GM23338 (cell line): ENCODE measurements at regions not wholly inside any gene's neighbourhood (a gene's known extent, or its start where the extent isn't known, plus 50 kb on each side); places are given as distances from the start of the nearest gene placed in this dataset.

Experiments
- ATAC-seq: fragments of 200-7000 bp; cut with Tn5 transposase; 3 replicates; pipeline ENCODE4 v1.9.1; 2020
- DNase-seq: peaks from one replicate; pipeline ENCODE4 v3.0.0-alpha.2; 2015; ENCODE audit warnings: low spot score
- H2AFZ ChIP-seq: fragments of 200-600 bp; sonication (generic); 2 replicates; pipeline ENCODE4 v1.8.0; 2016; ENCODE audit warnings: antibody characterized with exemption, mild to moderate bottlenecking, moderate library complexity
- H3F3A ChIP-seq: fragments of 200-600 bp; sonication (generic); replicated peaks from 2 replicates; pipeline ENCODE4 v1.8.0; 2017; ENCODE audit warnings: antibody characterized with exemption, mixed run types, low read depth
- H3K27ac ChIP-seq: fragments of 200-600 bp; sonication (generic); 2 replicates; pipeline ENCODE4 v1.6.1; 2016; ENCODE audit warnings: low read depth
- H3K27me3 ChIP-seq: fragments of 200-600 bp; sonication (generic); 2 replicates; pipeline ENCODE4 v1.8.0; 2016; ENCODE audit warnings: mild to moderate bottlenecking, mixed run types, moderate library complexity; ENCODE audit not compliant: insufficient read depth
- H3K36me3 ChIP-seq: fragments of 200-600 bp; sonication (generic); 2 replicates; pipeline ENCODE4 v1.8.0; 2016; ENCODE audit warnings: mild to moderate bottlenecking; ENCODE audit not compliant: insufficient read depth
- H3K4me1 ChIP-seq: fragments of 200-600 bp; sonication (generic); 2 replicates; pipeline ENCODE4 v1.8.0; 2016; ENCODE audit warnings: mild to moderate bottlenecking, moderate library complexity; ENCODE audit not compliant: insufficient read depth
- H3K4me2 ChIP-seq: fragments of 200-600 bp; sonication (generic); 2 replicates; pipeline ENCODE4 v1.7.1; 2017; ENCODE audit warnings: mixed run types
- H3K4me3 ChIP-seq: fragments of 200-600 bp; sonication (generic); 2 replicates; pipeline ENCODE4 v1.6.1; 2016; ENCODE audit warnings: mixed run types
- H3K79me2 ChIP-seq: fragments of 200-600 bp; sonication (generic); replicated peaks from 2 replicates; pipeline ENCODE4 v1.8.0; 2017; ENCODE audit warnings: mild to moderate bottlenecking; ENCODE audit not compliant: insufficient read depth
- H3K9me2 ChIP-seq: fragments of 200-600 bp; sonication (generic); 2 replicates; pipeline ENCODE4 v1.8.0; 2017; ENCODE audit not compliant: insufficient read depth
- H4K20me1 ChIP-seq: fragments of 200-600 bp; sonication (generic); replicated peaks from 2 replicates; pipeline ENCODE4 v1.8.0; 2017; ENCODE audit warnings: mild to moderate bottlenecking; ENCODE audit not compliant: insufficient read depth
- H3K27ac Mint-ChIP-seq: 2 replicates; pipeline ENCODE4 v1.8.0; 2020; ENCODE audit warnings: inconsistent platforms, mild to moderate bottlenecking, moderate library complexity, mixed read lengths
- H3K27me3 Mint-ChIP-seq: 3 replicates; pipeline ENCODE4 v1.8.0; 2022; ENCODE audit warnings: low read depth, mild to moderate bottlenecking, moderate library complexity, mixed read lengths, inconsistent platforms; ENCODE audit not compliant: insufficient read depth, poor library complexity
- H3K36me3 Mint-ChIP-seq: 3 replicates; pipeline ENCODE4 v1.8.0; 2021; ENCODE audit warnings: low read depth, mild to moderate bottlenecking, inconsistent platforms, moderate library complexity, mixed read lengths
- H3K4me1 Mint-ChIP-seq: 3 replicates; pipeline ENCODE4 v1.8.0; 2020; ENCODE audit warnings: mild to moderate bottlenecking, inconsistent platforms, mixed read lengths
- H3K4me3 Mint-ChIP-seq: 3 replicates; pipeline ENCODE4 v1.8.0; 2021; ENCODE audit warnings: moderate library complexity, mild to moderate bottlenecking, inconsistent platforms, mixed read lengths
- H3K9me3 Mint-ChIP-seq: 3 replicates; pipeline ENCODE4 v1.8.0; 2020; ENCODE audit warnings: moderate library complexity, mild to moderate bottlenecking, inconsistent platforms, mixed read lengths
- CTCF ChIP-seq, 2 experiments: fragments of 200-600 bp in 1 of 2; sonication (generic) in 1 of 2; conservative IDR thresholded peaks; 2 replicates each; pipeline versions ENCODE4 v1.5.1 to v1.6.1; 2016 to 2017; ENCODE audit warnings: antibody characterized with exemption in 2 of 2, low read depth in 2 of 2, mild to moderate bottlenecking in 2 of 2, moderate library complexity in 1 of 2
- NANOG ChIP-seq: IDR thresholded peaks from 2 replicates; pipeline ENCODE4 v1.6.1; 2016; ENCODE audit warnings: antibody characterized with exemption, borderline replicate concordance
- POLR2AphosphoS5 ChIP-seq: IDR thresholded peaks from 2 replicates; pipeline ENCODE4 v1.6.1; 2016; ENCODE audit warnings: antibody characterized with exemption, low read depth

- no peak for TF ChIP-seq CTCF (conservative IDR thresholded peaks at IDR 0.05; ENCODE audit: low read depth in 2 of 2)
Measured at GRCh38 chr21:35721701-35722100, 338.6 kb downstream of the SETD4 start (continued).

GRCh38 chr21:35720208-35720731, 340.1 kb downstream of the SETD4 start:
- H3K9me2 ChIP-seq = peaks cover 12% of the 10 kb centered on the region; the same call in 1 of the 2 replicates
- H3K27me3 Mint-ChIP-seq = peaks cover 6% of the 10 kb centered on the region

GRCh38 chr21:35719080-35719479, 341.2 kb downstream of the SETD4 start:
- H3K27ac ChIP-seq = no peak overlapping the region
- peaks cover 5% of the 10 kb centered on the region for H3K27me3 Mint-ChIP-seq
- no peak overlapping the region for H2AFZ ChIP-seq
- H3K79me2 ChIP-seq = no peaks in the 10 kb centered on the region
- H3K4me1 ChIP-seq = no peaks in the 10 kb centered on the region
- peaks cover 35% of the 10 kb centered on the region; the same call in 1 of the 2 replicates for H3K27me3 ChIP-seq
- no peak overlapping the region for H3K4me3 Mint-ChIP-seq
- peaks cover 7% of the 10 kb centered on the region; the same call in 2 of the 3 replicates for H3K9me3 Mint-ChIP-seq
- peaks cover 6% of the 10 kb centered on the region; the same call in 2 of the 3 replicates for H3K4me1 Mint-ChIP-seq
- peaks cover 14% of the 10 kb centered on the region; the same call in 1 of the 2 replicates for H3K9me2 ChIP-seq
- TF ChIP-seq POLR2AphosphoS5 = no peak
- H4K20me1 ChIP-seq = no peaks in the 10 kb centered on the region
- H3F3A ChIP-seq = no peaks in the 10 kb centered on the region
- ATAC-seq = no peak
- no peaks in the 10 kb centered on the region; the same call in 2 of the 3 replicates for H3K36me3 Mint-ChIP-seq
- no peak overlapping the region for H3K27ac Mint-ChIP-seq
- no peak overlapping the region for H3K4me2 ChIP-seq
- DNase-seq = no peak
- H3K4me3 ChIP-seq = no peak overlapping the region
- H3K36me3 ChIP-seq = no peaks in the 10 kb centered on the region; the same call in 1 of the 2 replicates

More at GRCh38 chr21:35720208-35720731, 340.1 kb downstream of the SETD4 start:
- no peak overlapping the region for H3K4me3 ChIP-seq
- H3K27me3 ChIP-seq = peaks cover 33% of the 10 kb centered on the region; the same call in 1 of the 2 replicates
- no peak overlapping the region for H3K4me2 ChIP-seq
- no peak for DNase-seq
- TF ChIP-seq NANOG = no peak
- no peaks in the 10 kb centered on the region for H3K79me2 ChIP-seq
- no peak overlapping the region for H3K27ac ChIP-seq
- no peak overlapping the region for H3K4me3 Mint-ChIP-seq
- peaks cover 7% of the 10 kb centered on the region; the same call in 2 of the 3 replicates for H3K9me3 Mint-ChIP-seq
- no peaks in the 10 kb centered on the region for H3F3A ChIP-seq
- H2AFZ ChIP-seq = no peak overlapping the region
- no peaks in the 10 kb centered on the region; the same call in 1 of the 2 replicates for H3K36me3 ChIP-seq
- H3K4me1 Mint-ChIP-seq = peaks cover 6% of the 10 kb centered on the region; the same call in 2 of the 3 replicates
- ATAC-seq = no peak
- no peaks in the 10 kb centered on the region for H4K20me1 ChIP-seq
- no peaks in the 10 kb centered on the region for H3K4me1 ChIP-seq
- H3K27ac Mint-ChIP-seq = no peak overlapping the region
- no peaks in the 10 kb centered on the region; the same call in 2 of the 3 replicates for H3K36me3 Mint-ChIP-seq

- TF ChIP-seq NANOG = no peak
- peaks cover 8% of the 10 kb centered on the region; the same call in 1 of the 3 replicates for H3K9me3 Mint-ChIP-seq
Measured at GRCh38 chr21:35716876-35717565, 343.3 kb downstream of the SETD4 start.

More at GRCh38 chr21:35716876-35717565, 343.3 kb downstream of the SETD4 start:
- Histone ChIP-seq H3K4me3 (no peak overlapping the region), H3K79me2 (no peaks in the 10 kb centered on the region), H3F3A (no peaks in the 10 kb centered on the region), H3K4me1 (no peaks in the 10 kb centered on the region), H4K20me1 (no peaks in the 10 kb centered on the region), H2AFZ (no peak overlapping the region), H3K27ac (no peak overlapping the region), H3K9me2 (peaks cover 14% of the 10 kb centered on the region), H3K27me3 (peaks cover 35% of the 10 kb centered on the region; the same call in 1 of the 2 replicates), H3K36me3 (no peaks in the 10 kb centered on the region), H3K4me2 (no peak overlapping the region)
- H3K36me3 Mint-ChIP-seq = no peaks in the 10 kb centered on the region; the same call in 2 of the 3 replicates
- H3K4me1 Mint-ChIP-seq = peaks cover 6% of the 10 kb centered on the region; the same call in 2 of the 3 replicates
- H3K27me3 Mint-ChIP-seq = peaks cover 6% of the 10 kb centered on the region
- H3K27ac Mint-ChIP-seq = no peak overlapping the region
- DNase-seq = peak; percentile 8
- H3K4me3 Mint-ChIP-seq = no peak overlapping the region
- no peak; the same call in 2 of the 3 replicates for ATAC-seq
